NCI-H2196 treated with DMSO at 0.1 percent for 48 hours (cell line): ENCODE measurements at regions not wholly inside any gene's neighbourhood (a gene's known extent, or its start where the extent isn't known, plus 50 kb on each side); places are given as distances from the start of the nearest gene placed in this dataset.
"Not testable (repeated sequence)": the region's sequence is repeated elsewhere in the genome, so short reads cannot be mapped to it uniquely, and the experiment has no call there.

ENCODE experiments used
- DNase-seq: peaks from one replicate; lab custom pipeline; 2025; ENCODE audit not compliant: unreplicated experiment; lab: John Stamatoyannopoulos, UW

DNA sequence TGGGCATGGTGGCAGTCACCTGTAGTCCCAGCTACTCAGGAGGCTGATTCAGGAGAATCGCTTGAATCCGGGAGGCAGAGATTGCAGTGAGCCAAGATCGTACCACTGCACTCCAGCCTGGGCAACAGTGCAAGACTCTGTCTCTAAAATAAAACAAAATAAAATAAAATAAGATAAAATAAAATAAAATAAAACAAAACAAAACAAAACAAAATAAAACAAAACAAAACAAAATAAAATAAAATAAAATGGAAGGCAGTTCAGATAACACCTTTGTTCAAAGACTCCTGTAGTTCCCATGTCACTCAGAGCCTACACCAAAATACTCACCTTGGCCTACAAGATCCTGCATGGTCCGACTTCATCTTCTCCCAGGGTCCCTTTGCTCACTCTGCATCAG lies 61.3 kb downstream of the SYF2 start:
- not testable (repeated sequence) for DNase-seq

DNA sequence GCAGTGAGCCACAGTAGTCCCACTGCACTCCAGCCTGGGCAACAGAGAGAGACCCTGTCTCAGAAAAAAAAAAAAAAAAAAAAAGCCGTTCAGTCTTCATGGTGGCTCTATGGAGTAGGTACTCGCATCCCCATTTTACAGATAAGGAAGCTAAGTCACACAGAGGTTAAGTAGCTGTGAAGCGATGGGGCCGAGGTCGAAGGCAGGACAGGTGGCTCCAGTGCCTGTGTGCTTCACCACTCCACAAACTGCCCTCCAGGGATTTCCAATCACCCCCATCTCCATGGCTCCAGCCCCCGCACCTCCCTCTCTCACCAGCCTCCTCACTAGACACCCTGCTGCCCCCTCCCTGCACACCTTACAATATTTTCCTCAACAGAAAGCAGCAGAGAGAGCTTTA lies 61.9 kb downstream of the SYF2 start:
- no peak for DNase-seq

DNA sequence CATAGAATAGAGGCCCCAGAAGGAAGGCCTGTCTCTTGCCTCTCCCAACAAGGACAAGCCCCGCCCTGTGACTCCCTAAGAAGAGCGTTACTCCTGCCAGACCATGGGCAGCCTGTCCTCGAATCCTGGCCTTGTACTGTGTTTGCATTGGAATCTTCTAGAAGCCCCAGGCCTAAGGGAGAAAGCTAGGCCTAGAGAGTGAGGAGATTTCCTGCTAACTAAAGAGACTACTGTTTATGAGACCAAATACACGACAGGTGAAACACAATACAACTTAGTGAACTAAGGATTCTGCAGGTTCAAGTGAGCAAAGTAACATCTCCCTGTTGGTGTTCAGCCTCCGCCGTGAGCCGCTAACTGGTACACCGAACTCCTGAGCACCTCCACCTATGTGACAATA lies 62.7 kb downstream of the SYF2 start:
- DNase-seq, result no peak

DNA sequence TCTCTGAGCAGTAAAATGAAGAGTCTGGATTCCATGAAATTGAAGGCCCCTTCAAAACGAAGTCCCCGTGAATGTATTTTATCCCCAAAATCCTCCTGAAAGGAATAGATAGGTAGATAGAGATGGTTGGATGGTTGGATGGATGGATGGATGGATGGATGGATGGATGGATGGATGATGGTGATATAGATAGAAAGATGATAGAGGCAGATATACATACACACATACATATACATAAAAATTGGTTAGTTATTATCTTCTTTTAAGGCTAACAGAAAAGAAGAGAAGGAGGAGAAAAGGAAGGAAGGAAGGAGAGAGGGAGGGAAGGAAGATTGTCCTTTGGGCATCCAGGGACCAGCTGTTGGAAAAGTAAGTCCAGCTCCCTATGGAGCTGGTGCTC lies 63.1 kb downstream of the SYF2 start:
- no peak for DNase-seq

GRCh38 chr1:25168193-25169071 lies 63.9 kb downstream of the SYF2 start:
- no peak for DNase-seq

DNA sequence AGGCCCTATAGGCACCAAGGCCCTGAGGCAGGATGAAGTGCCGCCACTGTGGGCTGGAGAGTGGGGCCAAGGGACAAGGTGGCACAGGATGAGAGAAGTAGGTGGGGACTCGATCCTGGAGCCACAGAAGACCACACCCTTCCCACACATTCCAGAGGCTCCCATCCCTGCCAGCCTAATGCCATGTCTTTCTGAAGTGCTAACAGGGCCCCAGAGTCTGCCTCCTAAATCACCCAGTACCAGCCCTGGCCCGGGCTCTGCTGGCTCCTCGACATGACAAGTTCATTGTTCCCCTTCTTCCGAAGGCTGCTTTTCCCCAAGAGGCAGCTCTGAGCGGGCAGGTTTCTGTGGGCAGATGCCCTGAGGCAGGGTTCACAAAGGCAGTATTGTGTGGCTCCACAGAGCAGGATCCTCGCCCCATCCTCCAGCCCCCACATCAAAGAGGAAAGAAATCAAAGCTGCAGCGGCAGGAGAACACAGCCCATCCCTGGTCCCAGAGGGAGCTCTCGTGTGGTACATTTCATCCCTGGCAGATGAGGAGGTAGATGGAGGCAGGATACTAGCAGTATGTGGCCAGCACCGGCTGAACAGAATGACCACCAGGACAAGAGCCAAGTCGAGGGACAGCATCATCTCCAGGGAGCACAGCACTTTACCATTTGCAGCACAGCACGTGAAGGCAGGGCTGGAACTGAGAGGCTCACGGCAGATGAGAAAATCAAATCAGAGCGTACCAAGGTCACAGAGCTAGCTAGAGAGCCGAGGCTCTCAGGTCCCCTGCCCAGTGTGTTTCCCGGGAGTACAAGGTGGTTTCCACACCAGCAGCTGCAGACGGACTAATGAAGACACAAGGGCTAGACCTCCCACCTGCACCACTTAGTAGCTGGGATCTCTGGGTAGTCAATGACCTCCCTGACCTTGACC lies 64.8 kb downstream of the SYF2 start:
- DNase-seq, result no peak

DNA sequence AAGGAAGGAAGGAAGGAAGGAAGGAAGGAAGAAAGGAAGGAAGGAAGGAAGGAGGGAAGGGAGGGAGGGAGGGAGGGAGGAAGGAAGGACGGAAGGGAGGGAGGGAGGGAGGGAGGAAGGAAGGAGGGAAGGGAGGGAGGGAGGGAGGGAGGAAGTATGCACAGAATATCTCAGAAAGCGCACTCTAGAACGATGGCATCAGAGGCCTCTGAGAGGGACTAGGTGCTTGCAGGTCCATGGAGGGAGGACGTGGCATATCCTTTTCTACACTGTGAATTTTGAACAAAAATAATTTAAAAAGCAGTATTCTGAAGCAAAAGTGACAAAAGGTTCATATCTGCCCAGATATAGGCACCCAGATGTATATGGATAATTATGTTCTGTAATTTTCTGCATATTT lies 65.5 kb downstream of the SYF2 start:
- no peak for DNase-seq

GRCh38 chr1:25163986-25164385 lies 68.3 kb downstream of the SYF2 start:
- no peak for DNase-seq

GRCh38 chr1:25161981-25162380 lies 70.3 kb downstream of the SYF2 start:
- no peak for DNase-seq

GRCh38 chr1:25157846-25158245 lies 74.5 kb downstream of the SYF2 start:
- no peak for DNase-seq

DNA sequence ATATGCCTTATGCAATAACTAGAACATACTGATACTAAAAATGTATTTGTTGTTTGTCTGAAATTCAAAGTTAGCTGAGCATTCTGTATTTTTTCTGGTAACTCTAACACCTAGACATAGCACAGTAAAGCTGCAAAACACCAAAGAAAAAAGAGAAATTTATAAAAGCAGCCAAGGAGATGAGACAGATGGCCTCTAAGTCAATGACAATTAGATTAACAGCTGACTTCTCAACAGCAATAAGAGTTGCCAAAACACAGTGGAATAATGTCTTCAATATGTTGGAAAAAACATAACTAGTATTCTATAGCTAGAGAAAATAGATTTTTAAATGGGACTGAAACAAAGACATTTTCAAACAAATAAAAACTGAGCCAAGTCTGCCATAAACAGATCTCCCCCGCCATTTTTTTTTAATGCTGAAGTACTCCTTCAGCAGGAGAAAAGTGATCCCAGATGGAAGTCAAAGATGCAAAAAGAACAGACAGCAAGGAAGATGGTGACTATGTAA lies 81.3 kb downstream of the SYF2 start:
- no peak for DNase-seq

DNA sequence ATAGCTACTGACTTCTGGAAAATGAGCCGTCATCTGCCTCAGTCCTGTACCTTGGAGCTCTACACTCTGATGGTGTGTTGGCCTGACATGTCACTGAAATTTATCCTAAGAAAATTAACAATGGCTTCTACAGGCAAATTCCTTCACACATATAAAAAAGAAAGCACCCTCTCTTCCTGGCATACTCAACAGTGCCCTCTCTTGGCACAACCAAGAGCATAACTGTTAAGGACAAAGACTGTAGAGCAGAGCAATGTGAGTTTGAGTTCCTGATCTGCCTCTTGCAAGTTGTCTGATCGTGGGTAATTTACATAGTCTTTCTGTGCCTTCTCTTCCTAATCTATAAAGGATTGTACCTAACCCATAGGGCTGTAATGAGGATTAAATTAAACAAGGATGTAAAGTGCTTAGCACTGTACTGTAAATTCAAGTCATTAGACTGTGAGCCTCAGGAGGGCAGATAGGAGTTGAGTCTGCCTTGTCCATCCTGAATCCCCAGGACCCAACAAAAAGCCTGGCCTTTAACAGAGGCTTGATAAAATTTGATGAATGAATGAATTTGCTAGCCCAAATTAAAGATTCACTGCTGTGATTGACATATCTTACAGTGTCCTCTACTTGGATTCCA lies 83.5 kb downstream of the SYF2 start:
- DNase-seq, result no peak

GRCh38 chr1:25146451-25146855 lies 85.8 kb downstream of the SYF2 start:
- no peak for DNase-seq

DNA sequence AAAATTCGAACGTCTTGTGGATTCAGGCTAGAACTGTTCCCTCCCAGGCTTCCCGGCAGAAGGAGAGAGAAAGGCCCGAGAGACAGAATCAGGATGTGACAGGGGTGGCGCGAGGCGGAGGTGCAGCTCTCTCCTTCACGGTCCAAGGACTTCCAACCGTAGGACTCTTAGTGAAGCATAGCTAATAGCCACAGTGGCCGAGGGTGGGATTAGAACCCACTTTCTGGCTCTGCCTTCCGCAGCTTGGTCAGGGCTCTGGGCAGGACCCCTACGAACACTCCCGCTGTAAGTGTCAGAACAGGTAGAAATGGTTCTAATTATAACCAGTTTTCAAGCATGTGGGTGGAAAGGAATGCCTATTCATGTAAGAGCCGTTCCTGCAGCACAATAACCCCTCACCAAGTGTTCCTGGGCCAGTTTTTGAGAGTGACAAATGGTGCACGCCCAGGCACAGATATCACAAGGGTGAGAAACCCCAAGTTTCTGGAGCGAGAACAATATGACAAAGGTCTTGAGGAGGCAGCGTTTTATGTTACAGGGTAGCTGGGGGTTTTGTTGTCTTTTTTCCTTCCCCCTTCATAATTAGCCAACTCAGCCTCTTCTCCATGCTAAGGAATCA lies 86.4 kb downstream of the SYF2 start:
- no peak for DNase-seq

DNA sequence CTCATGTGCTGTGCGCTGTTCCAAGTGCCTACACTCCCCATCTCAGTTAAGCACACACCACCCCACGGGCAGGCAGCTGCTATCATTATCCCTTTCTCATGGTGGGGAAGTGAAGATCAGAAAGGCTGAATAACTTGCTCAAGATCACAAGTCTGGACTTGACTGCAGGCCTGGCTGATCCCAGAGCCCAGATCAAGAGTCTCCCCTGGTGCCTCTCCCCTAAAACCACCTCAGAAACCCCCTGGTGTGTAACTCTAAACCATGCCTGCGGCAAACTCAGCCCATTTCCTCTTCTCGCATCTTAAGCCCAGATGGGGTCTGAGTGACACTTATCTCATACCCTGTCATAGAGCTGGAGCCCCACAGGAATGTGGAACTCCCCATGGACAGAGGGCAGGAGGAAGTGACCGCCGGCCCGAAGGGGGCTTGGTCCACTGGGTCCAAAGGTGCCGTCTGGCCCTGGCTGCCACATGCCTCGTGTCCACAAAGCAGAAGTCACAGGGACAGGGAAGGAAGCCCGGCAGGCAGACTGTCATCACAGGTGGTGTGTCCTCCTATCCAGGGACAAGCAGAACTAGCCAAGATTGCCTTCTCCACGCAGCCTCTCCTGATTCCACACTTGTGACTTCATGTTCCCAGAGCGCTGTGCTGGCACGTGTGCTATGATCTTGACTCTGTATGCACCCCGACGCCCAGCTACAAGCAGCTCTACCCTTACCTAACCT lies 92.1 kb downstream of the SYF2 start:
- no peak for DNase-seq

GRCh38 chr1:25137521-25138395 lies 94.5 kb downstream of the SYF2 start:
- no peak for DNase-seq

DNA sequence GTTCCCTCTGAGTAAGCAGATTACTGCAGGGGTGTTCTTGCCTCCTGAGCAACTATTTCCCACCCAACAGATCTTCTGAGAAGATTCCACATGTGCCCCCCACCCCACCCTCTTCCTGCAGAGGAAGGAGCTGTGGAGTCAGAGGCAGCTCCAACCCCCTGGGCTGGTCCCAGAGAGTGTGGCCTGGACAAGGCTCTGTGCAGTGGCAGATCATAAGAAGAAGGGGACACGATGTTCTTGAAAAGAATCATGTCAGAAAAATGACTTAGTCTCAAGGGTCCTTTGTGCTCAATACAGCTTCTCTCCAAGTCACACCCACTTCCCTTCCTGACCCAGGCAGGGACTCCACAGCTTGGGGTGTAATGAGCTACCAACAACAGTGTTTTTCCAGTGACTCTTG lies 95.2 kb downstream of the SYF2 start:
- DNase-seq, result no peak

DNA sequence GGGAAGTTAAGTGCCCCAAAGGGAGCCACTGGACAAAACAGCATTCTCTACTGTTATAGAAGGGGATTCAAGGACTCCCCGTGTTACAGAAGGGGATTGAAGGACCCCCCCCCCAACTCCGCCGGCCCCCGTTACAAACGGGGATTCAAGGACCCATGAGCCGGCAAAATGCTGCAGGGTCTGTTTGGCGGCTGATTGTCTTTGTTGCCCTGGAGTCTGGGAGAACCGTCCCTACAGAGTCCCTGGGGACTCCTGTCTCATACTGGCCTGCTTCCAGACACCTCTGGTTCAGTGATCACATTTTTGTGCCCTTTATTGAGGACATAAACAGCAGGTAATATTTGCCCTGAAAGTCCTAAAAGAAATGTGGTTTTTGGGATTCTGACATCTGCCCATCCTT lies 96.4 kb downstream of the SYF2 start:
- DNase-seq, result no peak

GRCh38 chr1:25134801-25135461 lies 97.4 kb downstream of the SYF2 start:
- no peak for DNase-seq
